BLaER1 (cell line): ENCODE measurements at regions not wholly inside any gene's neighbourhood (a gene's known extent, or its start where the extent isn't known, plus 50 kb on each side); places are given as distances from the start of the nearest gene placed in this dataset.
A peak's percentile ranks its signal among the peaks of the same experiment; 100 is the strongest.

Experiments
- H3K27ac ChIP-seq: shearing (Covaris generic); formaldehyde crosslinking; 2 replicates; pipeline ENCODE4 v1.8.1; 2022
- H3K27me3 ChIP-seq: shearing (Covaris generic); formaldehyde crosslinking; 2 replicates; pipeline ENCODE4 v1.8.1; 2022
- H3K36me3 ChIP-seq: shearing (Covaris generic); formaldehyde crosslinking; 2 replicates; pipeline ENCODE4 v1.8.1; 2022
- H3K4me1 ChIP-seq: shearing (Covaris generic); formaldehyde crosslinking; 2 replicates; pipeline ENCODE4 v1.8.1; 2022
- H3K4me2 ChIP-seq: shearing (Covaris generic); formaldehyde crosslinking; 2 replicates; pipeline ENCODE4 v1.8.1; 2022
- H3K4me3 ChIP-seq: shearing (Covaris generic); formaldehyde crosslinking; 2 replicates; pipeline ENCODE4 v1.8.1; 2022
- H3K9ac ChIP-seq: shearing (Covaris generic); formaldehyde crosslinking; 2 replicates; pipeline ENCODE4 v1.8.1; 2022
- H3K9me3 ChIP-seq: shearing (Covaris generic); formaldehyde crosslinking; 2 replicates; pipeline ENCODE4 v1.8.1; 2022
- H4K20me1 ChIP-seq: shearing (Covaris generic); formaldehyde crosslinking; 2 replicates; pipeline ENCODE4 v1.8.1; 2022
- Cebpa-rat ChIP-seq: shearing (Covaris generic); IDR thresholded peaks from 2 replicates; pipeline ENCODE4 v1.8.1; 2022

DNA sequence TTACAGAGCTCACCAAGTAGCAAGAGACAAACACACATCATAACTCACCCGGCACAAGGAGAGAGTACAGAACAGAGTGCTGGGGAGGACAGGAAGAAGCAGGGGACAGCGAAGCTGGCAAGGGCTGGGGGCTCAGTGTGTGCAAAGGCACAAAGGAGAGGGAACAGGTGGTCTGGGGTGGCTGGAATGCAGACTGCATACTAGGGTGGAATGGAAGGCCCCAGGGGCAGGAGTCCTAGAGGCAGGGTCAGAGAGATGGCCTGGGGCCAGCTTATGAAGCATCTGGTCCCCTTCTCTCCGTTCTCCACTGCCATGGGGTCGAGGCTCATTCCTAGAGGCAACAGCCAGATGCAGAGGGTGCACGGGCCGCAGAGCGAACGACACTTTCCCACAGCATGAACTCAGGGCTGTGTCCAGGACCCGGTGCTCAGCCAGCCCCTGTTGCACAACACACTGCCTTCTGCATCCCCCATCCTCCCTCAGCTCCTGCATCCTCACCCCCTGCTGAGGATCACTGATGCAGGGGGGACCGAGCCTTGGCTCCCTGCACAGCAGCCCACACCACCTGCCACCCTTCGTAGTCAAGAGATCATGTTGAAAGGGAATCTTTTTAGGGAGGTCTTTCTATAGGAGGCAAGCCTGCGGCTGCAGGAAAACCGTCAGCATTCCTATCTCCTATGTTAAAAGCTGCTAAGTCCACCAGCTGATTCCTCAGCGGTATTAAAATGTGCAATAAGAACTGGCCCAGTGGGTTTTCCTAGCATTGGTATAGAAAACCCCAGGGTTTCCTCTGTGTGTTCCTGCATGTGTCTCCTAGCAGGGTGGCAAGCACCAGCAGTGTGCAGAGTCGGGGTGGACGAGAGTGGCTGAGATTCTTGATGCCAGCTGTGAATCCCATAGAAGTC is 293.5 kb downstream of the UACA start:
- H3K9me3 ChIP-seq, result no peaks in the 10 kb centered on the region
- no peak overlapping the region for H3K4me2 ChIP-seq
- H3K4me1 ChIP-seq, result peaks cover 17% of the 10 kb centered on the region
- H3K27ac ChIP-seq, result no peak overlapping the region
- no peak overlapping the region for H3K9ac ChIP-seq
- H3K4me3 ChIP-seq, result no peak overlapping the region
- H4K20me1 ChIP-seq, result peaks cover 34% of the 10 kb centered on the region; the same call in 1 of the 2 replicates
- no peaks in the 10 kb centered on the region for H3K36me3 ChIP-seq
- no peak for TF ChIP-seq Cebpa-rat
- peaks cover 18% of the 10 kb centered on the region for H3K27me3 ChIP-seq

GRCh38 chr15:70469182-70469581 is 294.2 kb downstream of the UACA start:
- no peak overlapping the region for H3K9ac ChIP-seq
- no peak overlapping the region for H3K4me3 ChIP-seq
- no peaks in the 10 kb centered on the region for H3K9me3 ChIP-seq
- peaks cover 10% of the 10 kb centered on the region for H3K4me1 ChIP-seq
- H4K20me1 ChIP-seq, result peaks cover 34% of the 10 kb centered on the region; the same call in 1 of the 2 replicates
- TF ChIP-seq Cebpa-rat, result no peak
- H3K27ac ChIP-seq, result no peak overlapping the region
- H3K4me2 ChIP-seq, result no peak overlapping the region
- no peaks in the 10 kb centered on the region for H3K36me3 ChIP-seq
- peaks cover 11% of the 10 kb centered on the region for H3K27me3 ChIP-seq

GRCh38 chr15:70466895-70467529 is 296.3 kb downstream of the UACA start:
- Histone ChIP-seq H3K9ac (no peak overlapping the region), H3K4me3 (no peak overlapping the region), H3K36me3 (no peaks in the 10 kb centered on the region), H3K27me3 (0 out of 2 replicates have a peak, but pooled peaks cover 3% of the 10 kb centered on the region), H4K20me1 (peaks cover 34% of the 10 kb centered on the region; the same call in 1 of the 2 replicates), H3K4me1 (peaks cover 14% of the 10 kb centered on the region; the same call in 1 of the 2 replicates), H3K9me3 (no peaks in the 10 kb centered on the region), H3K27ac (no peak overlapping the region), H3K4me2 (no peak overlapping the region)
- TF ChIP-seq Cebpa-rat, result no peak

GRCh38 chr15:70466305-70466704 is 297.1 kb downstream of the UACA start:
- no peaks in the 10 kb centered on the region for H3K27me3 ChIP-seq
- no peak for TF ChIP-seq Cebpa-rat
- peak overlapping the region; percentile 8; the same call in 1 of the 2 replicates for H3K4me2 ChIP-seq
- H3K36me3 ChIP-seq, result no peaks in the 10 kb centered on the region
- peaks cover 34% of the 10 kb centered on the region; the same call in 1 of the 2 replicates for H4K20me1 ChIP-seq
- no peaks in the 10 kb centered on the region for H3K9me3 ChIP-seq
- H3K4me1 ChIP-seq, result peaks cover 14% of the 10 kb centered on the region; the same call in 1 of the 2 replicates
- H3K27ac ChIP-seq, result no peak overlapping the region
- H3K4me3 ChIP-seq, result no peak overlapping the region
- H3K9ac ChIP-seq, result no peak overlapping the region

- H3K9me3 ChIP-seq, result no peaks in the 10 kb centered on the region
- no peak overlapping the region for H3K27ac ChIP-seq
- H3K27me3 ChIP-seq, result no peaks in the 10 kb centered on the region
- H3K4me1 ChIP-seq, result peaks cover 14% of the 10 kb centered on the region; the same call in 1 of the 2 replicates
- no peak for TF ChIP-seq Cebpa-rat
- no peaks in the 10 kb centered on the region for H3K36me3 ChIP-seq
- no peak overlapping the region for H3K4me3 ChIP-seq
- no peak overlapping the region for H3K9ac ChIP-seq
- H3K4me2 ChIP-seq, result no peak overlapping the region
- peaks cover 34% of the 10 kb centered on the region; the same call in 1 of the 2 replicates for H4K20me1 ChIP-seq
Measured at GRCh38 chr15:70465812-70466211, 297.5 kb downstream of the UACA start.

GRCh38 chr15:70463453-70463834 is 299.9 kb downstream of the UACA start:
- Histone ChIP-seq H3K4me3 (no peak overlapping the region), H3K9ac (no peak overlapping the region), H3K27me3 (no peaks in the 10 kb centered on the region), H3K4me2 (peak overlapping the region; percentile 27), H4K20me1 (peaks cover 19% of the 10 kb centered on the region; the same call in 1 of the 2 replicates), H3K36me3 (no peaks in the 10 kb centered on the region), H3K4me1 (peaks cover 14% of the 10 kb centered on the region; the same call in 1 of the 2 replicates), H3K27ac (no peak overlapping the region), H3K9me3 (no peaks in the 10 kb centered on the region)
- no peak for TF ChIP-seq Cebpa-rat

- TF ChIP-seq Cebpa-rat, result no peak
- no peak overlapping the region for H3K27ac ChIP-seq
- H3K9ac ChIP-seq, result no peak overlapping the region
- peaks cover 9% of the 10 kb centered on the region; the same call in 1 of the 2 replicates for H4K20me1 ChIP-seq
- H3K4me2 ChIP-seq, result no peak overlapping the region
- no peaks in the 10 kb centered on the region for H3K36me3 ChIP-seq
- no peaks in the 10 kb centered on the region for H3K27me3 ChIP-seq
- H3K4me1 ChIP-seq, result peaks cover 14% of the 10 kb centered on the region; the same call in 1 of the 2 replicates
- no peaks in the 10 kb centered on the region for H3K9me3 ChIP-seq
- H3K4me3 ChIP-seq, result no peak overlapping the region
Measured at GRCh38 chr15:70461992-70462391, 301.4 kb downstream of the UACA start.

GRCh38 chr15:70461017-70461416 is 302.3 kb downstream of the UACA start:
- Histone ChIP-seq H3K4me2 (no peak overlapping the region), H3K9ac (no peak overlapping the region), H3K4me1 (peaks cover 7% of the 10 kb centered on the region; the same call in 1 of the 2 replicates), H3K27ac (no peak overlapping the region), H3K9me3 (no peaks in the 10 kb centered on the region), H4K20me1 (peaks cover 6% of the 10 kb centered on the region; the same call in 1 of the 2 replicates), H3K27me3 (no peaks in the 10 kb centered on the region), H3K36me3 (no peaks in the 10 kb centered on the region), H3K4me3 (no peak overlapping the region)
- no peak for TF ChIP-seq Cebpa-rat

DNA sequence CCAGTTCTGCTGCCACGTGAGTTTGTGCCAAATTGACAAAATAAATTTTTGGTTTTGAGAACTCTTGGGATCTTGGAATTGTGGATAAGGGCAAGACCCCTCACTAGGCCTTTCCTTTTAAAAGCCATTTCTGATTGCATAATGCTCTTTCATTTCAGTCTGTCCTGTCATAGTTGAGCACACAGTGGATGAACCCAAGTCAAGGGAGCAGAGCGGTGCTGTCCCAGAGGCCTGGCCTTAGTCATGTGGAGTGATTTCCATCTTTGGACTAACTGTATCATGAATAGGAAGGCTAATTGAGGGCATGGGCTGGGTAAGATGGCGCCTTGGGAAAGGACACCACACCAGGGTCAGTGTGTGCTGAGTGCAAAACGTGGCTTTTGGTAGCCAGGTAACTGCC is 304.0 kb downstream of the UACA start:
- Histone ChIP-seq H3K27me3 (no peaks in the 10 kb centered on the region), H3K4me2 (no peak overlapping the region), H3K9ac (no peak overlapping the region), H4K20me1 (no peaks in the 10 kb centered on the region; the same call in 1 of the 2 replicates), H3K4me3 (no peak overlapping the region), H3K27ac (no peak overlapping the region), H3K36me3 (no peaks in the 10 kb centered on the region), H3K9me3 (no peaks in the 10 kb centered on the region), H3K4me1 (peaks cover 7% of the 10 kb centered on the region; the same call in 1 of the 2 replicates)
- no peak; the same call in 1 of the 2 replicates for TF ChIP-seq Cebpa-rat
